H9 (cell line): ENCODE measurements at regions not wholly inside any gene's neighbourhood (a gene's known extent, or its start where the extent isn't known, plus 50 kb on each side); places are given as distances from the start of the nearest gene placed in this dataset.
A peak's percentile ranks its signal among the peaks of the same experiment; 100 is the strongest.
"Not testable (repeated sequence)": the region's sequence is repeated elsewhere in the genome, so short reads cannot be mapped to it uniquely, and the experiment has no call there.

Experiments used
- DNase-seq: peaks from one replicate; pipeline ENCODE4 v3.0.0-alpha.2; 2017
- H2AFZ ChIP-seq: one replicate; pipeline ENCODE4 v1.6.1; 2013; ENCODE audit warnings: mild to moderate bottlenecking, low read length, control low read depth, moderate library complexity
- H2AK5ac ChIP-seq: 2 replicates; pipeline ENCODE4 v1.6.1; 2013; ENCODE audit warnings: low read length, control low read depth, mixed read lengths; ENCODE audit not compliant: insufficient read length
- H2BK120ac ChIP-seq: one replicate; pipeline ENCODE4 v1.6.1; 2013; ENCODE audit warnings: low read depth, mild to moderate bottlenecking, low read length, control low read depth, inconsistent platforms; ENCODE audit not compliant: poor library complexity, severe bottlenecking
- H2BK12ac ChIP-seq: 2 replicates; pipeline ENCODE4 v1.6.1; 2013; ENCODE audit warnings: low read length, control low read depth, mixed read lengths, low read depth; ENCODE audit not compliant: insufficient read length
- H2BK15ac ChIP-seq: 2 replicates; pipeline ENCODE4 v1.6.1; 2013; ENCODE audit warnings: low read depth, low read length, control low read depth
- H2BK20ac ChIP-seq: one replicate; pipeline ENCODE4 v1.6.1; 2013; ENCODE audit warnings: low read depth, mild to moderate bottlenecking, low read length, control low read depth, inconsistent platforms; ENCODE audit not compliant: poor library complexity, severe bottlenecking
- H2BK5ac ChIP-seq: 2 replicates; pipeline ENCODE4 v1.6.1; 2013; ENCODE audit warnings: low read length, control low read depth, mixed read lengths; ENCODE audit not compliant: insufficient read length
- H3K14ac ChIP-seq: 2 replicates; pipeline ENCODE4 v1.6.1; 2013; ENCODE audit warnings: low read length, control low read depth; ENCODE audit not compliant: insufficient read depth
- H3K18ac ChIP-seq: 2 replicates; pipeline ENCODE4 v1.6.1; 2013; ENCODE audit warnings: low read depth, mild to moderate bottlenecking, mixed read lengths, low read length, control low read depth; ENCODE audit not compliant: insufficient read length
- H3K23ac ChIP-seq: 2 replicates; pipeline ENCODE4 v1.6.1; 2013; ENCODE audit warnings: low read length, control low read depth, mixed read lengths, low read depth; ENCODE audit not compliant: insufficient read length
- H3K23me2 ChIP-seq: 2 replicates; pipeline ENCODE4 v1.6.1; 2013; ENCODE audit warnings: low read depth, mild to moderate bottlenecking, mixed read lengths, low read length, control low read depth; ENCODE audit not compliant: insufficient read length, poor library complexity, severe bottlenecking
- H3K27ac ChIP-seq: 2 replicates; pipeline ENCODE4 v1.5.1; 2013; ENCODE audit warnings: low read length, control low read depth, mixed read lengths, low read depth; ENCODE audit not compliant: insufficient read length
- H3K27me3 ChIP-seq: 2 replicates; pipeline ENCODE4 v1.6.1; 2013; ENCODE audit warnings: low read length, control low read depth, inconsistent platforms; ENCODE audit not compliant: insufficient read depth
- H3K4ac ChIP-seq: 2 replicates; pipeline ENCODE4 v1.6.1; 2013; ENCODE audit warnings: low read depth, mild to moderate bottlenecking, control low read depth, inconsistent platforms, low read length, moderate library complexity
- H3K4me1 ChIP-seq: 2 replicates; pipeline ENCODE4 v1.6.1; 2013; ENCODE audit warnings: low read length, control low read depth, inconsistent platforms; ENCODE audit not compliant: insufficient read depth
- H3K4me2 ChIP-seq: 2 replicates; pipeline ENCODE4 v1.6.1; 2013; ENCODE audit warnings: low read length, control low read depth, mixed read lengths; ENCODE audit not compliant: insufficient read length, insufficient read depth
- H3K56ac ChIP-seq: 2 replicates; pipeline ENCODE4 v1.6.1; 2013; ENCODE audit warnings: low read depth, mild to moderate bottlenecking, mixed read lengths, low read length, control low read depth; ENCODE audit not compliant: insufficient read length
- H3K79me1 ChIP-seq: 2 replicates; pipeline ENCODE4 v1.6.1; 2013; ENCODE audit warnings: low read depth, mild to moderate bottlenecking, moderate library complexity, low read length, control low read depth, inconsistent platforms; ENCODE audit not compliant: insufficient read depth, poor library complexity, severe bottlenecking
- H3K79me2 ChIP-seq: 2 replicates; pipeline ENCODE4 v1.6.1; 2013; ENCODE audit warnings: low read length, control low read depth, inconsistent platforms; ENCODE audit not compliant: insufficient read depth
- H3K9ac ChIP-seq: 2 replicates; pipeline ENCODE4 v1.6.1; 2013; ENCODE audit warnings: low read length, control low read depth, mixed read lengths; ENCODE audit not compliant: insufficient read length; ENCODE audit errors: extremely low read depth
- H3K9me3 ChIP-seq: one replicate; pipeline ENCODE4 v1.6.1; 2013; ENCODE audit warnings: low read depth, low read length, inconsistent platforms; ENCODE audit not compliant: control insufficient read depth
- H3T11ph ChIP-seq: one replicate; pipeline ENCODE4 v1.6.1; 2013; ENCODE audit warnings: mild to moderate bottlenecking, low read length, control low read depth, inconsistent platforms
- H4K20me1 ChIP-seq: one replicate; pipeline ENCODE4 v1.6.1; 2013; ENCODE audit not compliant: control insufficient read depth, insufficient read length, insufficient read depth
- H4K5ac ChIP-seq: 2 replicates; pipeline ENCODE4 v1.6.1; 2013; ENCODE audit warnings: low read depth, mild to moderate bottlenecking, mixed read lengths, low read length, control low read depth; ENCODE audit not compliant: insufficient read length
- H4K8ac ChIP-seq: replicated peaks from 2 replicates; pipeline ENCODE4 v1.6.1; 2013; ENCODE audit warnings: low read length, control low read depth, mixed read lengths, low read depth; ENCODE audit not compliant: insufficient read length
- H4K91ac ChIP-seq: 2 replicates; pipeline ENCODE4 v1.6.1; 2013; ENCODE audit warnings: low read depth, mild to moderate bottlenecking, moderate library complexity, mixed read lengths, low read length, control low read depth; ENCODE audit not compliant: insufficient read length
- H3K27ac Mint-ChIP-seq, 3 experiments: 2 replicates in 2 of 3; 3 replicates in 1 of 3; pipeline ENCODE4 v1.8.0; 2020 to 2021; ENCODE audit warnings: mixed read lengths in 3 of 3, mild to moderate bottlenecking in 1 of 3, moderate library complexity in 1 of 3
- H3K27me3 Mint-ChIP-seq: 2 replicates; pipeline ENCODE4 v1.8.0; 2021; ENCODE audit warnings: low read depth, mild to moderate bottlenecking, moderate library complexity, mixed read lengths
- H3K36me3 Mint-ChIP-seq, 3 experiments: 2 replicates in 2 of 3; 3 replicates in 1 of 3; pipeline ENCODE4 v1.8.0; 2020 to 2021; ENCODE audit warnings: low read depth in 3 of 3, mixed read lengths in 3 of 3; ENCODE audit not compliant: insufficient read depth in 1 of 3
- H3K4me1 Mint-ChIP-seq, 2 experiments: 2 replicates each; pipeline ENCODE4 v1.8.0; 2020; ENCODE audit warnings: mixed read lengths in 2 of 2
- H3K4me3 Mint-ChIP-seq, 2 experiments: 2 replicates in 1 of 2; 3 replicates in 1 of 2; pipeline ENCODE4 v1.8.0; 2020 to 2021; ENCODE audit warnings: mild to moderate bottlenecking in 2 of 2, mixed read lengths in 2 of 2, moderate library complexity in 1 of 2
- H3K9me3 Mint-ChIP-seq, 2 experiments: 2 replicates in 1 of 2; 3 replicates in 1 of 2; pipeline ENCODE4 v1.8.0; 2020; ENCODE audit warnings: mild to moderate bottlenecking in 2 of 2, mixed read lengths in 2 of 2, moderate library complexity in 1 of 2
- WGBS: extraction: QIAGEN DNeasy Blood & Tissue Kit; methylation state at CpG from one replicate; pipeline ENCODE4 v1.1.7; 2013; ENCODE audit warnings: missing lambda C conversion rate, low lambda C conversion rate, mixed read lengths; ENCODE audit not compliant: insufficient read length; ENCODE audit errors: extremely low coverage; 5-methylcytosine and 5-hydroxymethylcytosine counted together
- TF ChIP-seq, protein P1 (sequence below): fragments of 200-600 bp; sonication (generic); conservative IDR thresholded peaks from 3 replicates; pipeline ENCODE4 v1.8.0; 2021; ENCODE audit warnings: antibody characterized with exemption, mild to moderate bottlenecking

DNA sequence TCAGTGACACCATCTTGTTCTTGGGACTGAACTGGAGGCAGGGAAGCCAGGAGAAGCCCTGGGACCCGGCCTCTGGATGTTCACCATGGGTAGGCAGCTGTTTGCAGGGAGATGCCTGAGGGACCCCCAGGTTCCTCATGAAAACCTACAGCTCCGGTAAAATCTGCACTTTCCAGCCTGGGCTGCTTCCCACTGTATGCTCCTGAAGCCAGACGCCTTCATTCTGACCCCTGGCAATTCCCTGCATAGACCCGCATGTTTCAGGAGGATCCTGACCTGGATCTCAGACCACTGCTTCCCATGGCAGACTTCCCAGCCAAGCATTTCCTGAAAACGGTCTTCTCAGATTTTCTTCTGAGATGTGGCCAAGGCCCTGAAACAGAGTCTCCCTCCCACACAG lies 306.7 kb downstream of the PREX1 start:
- no peak overlapping the region for H2BK20ac ChIP-seq
- H4K5ac ChIP-seq = no peak overlapping the region
- H3K9ac ChIP-seq = no peak overlapping the region
- H3K9me3 ChIP-seq = no peaks in the 10 kb centered on the region
- H3K23ac ChIP-seq = no peak overlapping the region
- H3K27ac Mint-ChIP-seq = no peak overlapping the region
- H4K91ac ChIP-seq = no peak overlapping the region
- H2BK12ac ChIP-seq = no peak overlapping the region
- no peaks in the 10 kb centered on the region for H3K23me2 ChIP-seq
- H3K4me2 ChIP-seq = no peak overlapping the region
- no peaks in the 10 kb centered on the region for H3K79me2 ChIP-seq
- H4K8ac ChIP-seq = no peak overlapping the region
- H3T11ph ChIP-seq = no peak overlapping the region
- H3K14ac ChIP-seq = no peak overlapping the region
- no peak overlapping the region for H2AFZ ChIP-seq
- H2BK5ac ChIP-seq = no peak overlapping the region
- H2AK5ac ChIP-seq = no peak overlapping the region
- TF ChIP-seq, protein P1, sequence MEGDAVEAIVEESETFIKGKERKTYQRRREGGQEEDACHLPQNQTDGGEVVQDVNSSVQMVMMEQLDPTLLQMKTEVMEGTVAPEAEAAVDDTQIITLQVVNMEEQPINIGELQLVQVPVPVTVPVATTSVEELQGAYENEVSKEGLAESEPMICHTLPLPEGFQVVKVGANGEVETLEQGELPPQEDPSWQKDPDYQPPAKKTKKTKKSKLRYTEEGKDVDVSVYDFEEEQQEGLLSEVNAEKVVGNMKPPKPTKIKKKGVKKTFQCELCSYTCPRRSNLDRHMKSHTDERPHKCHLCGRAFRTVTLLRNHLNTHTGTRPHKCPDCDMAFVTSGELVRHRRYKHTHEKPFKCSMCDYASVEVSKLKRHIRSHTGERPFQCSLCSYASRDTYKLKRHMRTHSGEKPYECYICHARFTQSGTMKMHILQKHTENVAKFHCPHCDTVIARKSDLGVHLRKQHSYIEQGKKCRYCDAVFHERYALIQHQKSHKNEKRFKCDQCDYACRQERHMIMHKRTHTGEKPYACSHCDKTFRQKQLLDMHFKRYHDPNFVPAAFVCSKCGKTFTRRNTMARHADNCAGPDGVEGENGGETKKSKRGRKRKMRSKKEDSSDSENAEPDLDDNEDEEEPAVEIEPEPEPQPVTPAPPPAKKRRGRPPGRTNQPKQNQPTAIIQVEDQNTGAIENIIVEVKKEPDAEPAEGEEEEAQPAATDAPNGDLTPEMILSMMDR = no peak
- no peak overlapping the region for H3K56ac ChIP-seq
- H2BK120ac ChIP-seq = no peak overlapping the region
- WGBS = no CpG with 5 or more reads among the region's 5 CpGs
- no peak overlapping the region for H2BK15ac ChIP-seq
- H3K79me1 ChIP-seq = no peaks in the 10 kb centered on the region
- H3K9me3 Mint-ChIP-seq = peaks cover 2 to 3% of the 10 kb centered on the region in 2 experiments; a peak in 4 of 5 replicates
- DNase-seq = no peak
- H4K20me1 ChIP-seq = peaks cover 5% of the 10 kb centered on the region
- no peaks in the 10 kb centered on the region for H3K4me1 ChIP-seq
- H3K18ac ChIP-seq = no peak overlapping the region
- H3K27me3 ChIP-seq = no peaks in the 10 kb centered on the region
- peaks cover 0 to 3% (median 2%) of the 10 kb centered on the region in 3 experiments; a peak in 5 of 7 replicates for H3K36me3 Mint-ChIP-seq
- H3K27me3 Mint-ChIP-seq = peaks cover 4% of the 10 kb centered on the region
- no peak overlapping the region for H3K4me3 Mint-ChIP-seq
- H3K4me1 Mint-ChIP-seq = peaks cover 3 to 8% of the 10 kb centered on the region in 2 experiments; a peak in 3 of 4 replicates
- no peak overlapping the region for H3K4ac ChIP-seq
- no peak overlapping the region for H3K27ac ChIP-seq

DNA sequence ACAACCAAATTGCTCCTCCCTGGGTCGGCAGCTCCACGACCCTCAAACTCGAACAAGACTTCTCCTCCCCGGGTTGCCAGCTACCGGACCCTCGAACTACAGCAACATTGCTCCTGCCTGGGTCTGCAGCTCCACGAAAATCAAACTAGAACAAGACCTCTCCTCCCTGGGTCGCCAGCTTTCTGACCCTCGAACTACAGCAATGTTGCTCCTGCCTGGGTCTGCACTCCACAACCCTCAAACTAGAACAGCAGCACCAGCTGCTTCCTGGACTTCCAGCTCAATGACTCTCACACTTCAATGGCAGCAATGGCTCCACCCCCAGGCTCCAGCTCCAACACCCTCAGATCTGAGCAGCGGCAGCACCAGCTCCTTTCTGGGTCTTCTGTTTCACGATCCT lies 311.6 kb downstream of the PREX1 start:
- H3K9ac ChIP-seq, H2BK20ac ChIP-seq, H4K8ac ChIP-seq, H3K23me2 ChIP-seq, H2BK120ac ChIP-seq, H3K9me3 ChIP-seq, H3K4me3 Mint-ChIP-seq, H3K18ac ChIP-seq, H3T11ph ChIP-seq, H3K4ac ChIP-seq, H3K4me1 ChIP-seq, H3K4me1 Mint-ChIP-seq, H4K20me1 ChIP-seq, H2BK5ac ChIP-seq, H3K56ac ChIP-seq, H2BK15ac ChIP-seq, H3K23ac ChIP-seq, H3K14ac ChIP-seq, H4K91ac ChIP-seq, H3K27me3 ChIP-seq, H3K27ac ChIP-seq, H2AFZ ChIP-seq, H4K5ac ChIP-seq, H2AK5ac ChIP-seq, H3K79me2 ChIP-seq, H3K4me2 ChIP-seq, H2BK12ac ChIP-seq, H3K79me1 ChIP-seq: not testable (repeated sequence)
- Mint-ChIP-seq H3K36me3 (peaks cover 2 to 29% (median 4%) of the 10 kb centered on the region in 3 experiments; a peak in 6 of 7 replicates), H3K27me3 (peaks cover 28% of the 10 kb centered on the region), H3K9me3 (peaks cover 32 to 40% of the 10 kb centered on the region in 2 experiments), H3K27ac (peak overlapping the region in 1 of 3 experiments; percentile 1; a peak in 1 of 7 replicates)
- no CpG with 5 or more reads among the region's 11 CpGs for WGBS
- DNase-seq = peak; percentile 44
